Immature natural killer cell (primary cell): ENCODE measurements at regions not wholly inside any gene's neighbourhood (a gene's known extent, or its start where the extent isn't known, plus 50 kb on each side); places are given as distances from the start of the nearest gene placed in this dataset.
"Not testable (repeated sequence)": the region's sequence is repeated elsewhere in the genome, so short reads cannot be mapped to it uniquely, and the experiment has no call there.

Source experiments
- DNase-seq, 3 donors: peaks; one replicate each; pipeline ENCODE4 v3.0.0; 2022; ENCODE audit warnings: mixed read lengths in 1 of 3
- H3K27ac Mint-ChIP-seq, 6 donors: one replicate each; pipeline ENCODE4 v1.8.0; 2020; ENCODE audit warnings: mixed read lengths in 6 of 6, mild to moderate bottlenecking in 5 of 6, inconsistent platforms in 4 of 6, moderate library complexity in 3 of 6
- H3K27me3 Mint-ChIP-seq, 3 donors: one replicate each; pipeline ENCODE4 v1.8.0; 2020 to 2021; ENCODE audit warnings: low read depth in 3 of 3, mild to moderate bottlenecking in 3 of 3, mixed read lengths in 3 of 3, moderate library complexity in 3 of 3, inconsistent platforms in 1 of 3
- H3K36me3 Mint-ChIP-seq, 3 donors: one replicate each; pipeline ENCODE4 v1.8.0; 2020; ENCODE audit warnings: mixed read lengths in 3 of 3, inconsistent platforms in 2 of 3, mild to moderate bottlenecking in 2 of 3
- H3K4me1 Mint-ChIP-seq, 2 donors: one replicate each; pipeline ENCODE4 v1.8.0; 2020; ENCODE audit warnings: inconsistent platforms in 2 of 2, mild to moderate bottlenecking in 2 of 2, mixed read lengths in 2 of 2, moderate library complexity in 1 of 2
- H3K4me3 Mint-ChIP-seq, 5 donors: one replicate each; pipeline ENCODE4 v1.8.0; 2020; ENCODE audit warnings: mild to moderate bottlenecking in 5 of 5, mixed read lengths in 5 of 5, inconsistent platforms in 3 of 5, moderate library complexity in 3 of 5
- H3K9me3 Mint-ChIP-seq, 6 donors: one replicate each; pipeline ENCODE4 v1.8.0; 2020; ENCODE audit warnings: mild to moderate bottlenecking in 6 of 6, mixed read lengths in 6 of 6, inconsistent platforms in 4 of 6, moderate library complexity in 3 of 6

GRCh38 chr10:10044922-10045764 is 972.5 kb upstream of the CELF2 start:
- Mint-ChIP-seq H3K9me3 (peaks cover 0 to 21% (median 3%) of the 10 kb centered on the region in 6 donors), H3K4me3 (no peak overlapping the region), H3K27ac (no peak overlapping the region), H3K4me1 (no peaks in the 10 kb centered on the region), H3K27me3 (peaks cover 0 to 1% (median 0%) of the 10 kb centered on the region in 3 donors), H3K36me3 (no peaks in the 10 kb centered on the region)
- DNase-seq, result no peak

- H3K27me3 Mint-ChIP-seq, result peaks cover 0 to 1% (median 0%) of the 10 kb centered on the region in 3 donors
- H3K4me1 Mint-ChIP-seq, result no peaks in the 10 kb centered on the region
- no peaks in the 10 kb centered on the region for H3K36me3 Mint-ChIP-seq
- no peak overlapping the region for H3K4me3 Mint-ChIP-seq
- no peak overlapping the region for H3K27ac Mint-ChIP-seq
- H3K9me3 Mint-ChIP-seq, result peaks cover 0 to 22% (median 3%) of the 10 kb centered on the region in 6 donors
- DNase-seq, result no peak
These were observed 972.0 kb upstream of the CELF2 start for GRCh38 chr10:10045765-10046028.

GRCh38 chr10:10047426-10047825 is 970.2 kb upstream of the CELF2 start:
- no peak overlapping the region for H3K27ac Mint-ChIP-seq
- no peak for DNase-seq
- H3K4me1 Mint-ChIP-seq, result no peaks in the 10 kb centered on the region
- no peaks in the 10 kb centered on the region for H3K36me3 Mint-ChIP-seq
- peaks cover 0 to 1% (median 0%) of the 10 kb centered on the region in 3 donors for H3K27me3 Mint-ChIP-seq
- H3K4me3 Mint-ChIP-seq, result no peak overlapping the region
- peaks cover 0 to 27% (median 3%) of the 10 kb centered on the region in 6 donors for H3K9me3 Mint-ChIP-seq

GRCh38 chr10:10053051-10053450 is 964.6 kb upstream of the CELF2 start:
- Mint-ChIP-seq H3K4me3 (no peak overlapping the region), H3K9me3 (peaks cover 0 to 24% (median 4%) of the 10 kb centered on the region in 6 donors), H3K36me3 (no peaks in the 10 kb centered on the region), H3K27me3 (peaks cover 0 to 6% (median 1%) of the 10 kb centered on the region in 3 donors), H3K27ac (no peak overlapping the region), H3K4me1 (no peaks in the 10 kb centered on the region)
- DNase-seq, result no peak

GRCh38 chr10:10054466-10054865 is 963.2 kb upstream of the CELF2 start:
- DNase-seq, result no peak
- no peaks in the 10 kb centered on the region for H3K36me3 Mint-ChIP-seq
- no peak overlapping the region for H3K4me3 Mint-ChIP-seq
- no peaks in the 10 kb centered on the region for H3K4me1 Mint-ChIP-seq
- peaks cover 0 to 5% (median 1%) of the 10 kb centered on the region in 3 donors for H3K27me3 Mint-ChIP-seq
- H3K27ac Mint-ChIP-seq, result no peak overlapping the region
- peaks cover 0 to 14% (median 1%) of the 10 kb centered on the region in 6 donors for H3K9me3 Mint-ChIP-seq

- H3K36me3 Mint-ChIP-seq, result no peaks in the 10 kb centered on the region
- no peak overlapping the region for H3K4me3 Mint-ChIP-seq
- no peak for DNase-seq
- H3K4me1 Mint-ChIP-seq, result no peaks in the 10 kb centered on the region
- H3K9me3 Mint-ChIP-seq, result peaks cover 0 to 12% (median 4%) of the 10 kb centered on the region in 6 donors
- H3K27me3 Mint-ChIP-seq, result peaks cover 0 to 6% (median 1%) of the 10 kb centered on the region in 3 donors
- H3K27ac Mint-ChIP-seq, result no peak overlapping the region
These were observed 961.8 kb upstream of the CELF2 start for GRCh38 chr10:10055656-10056442.

- Mint-ChIP-seq H3K27me3 (peaks cover 0 to 6% (median 1%) of the 10 kb centered on the region in 3 donors), H3K4me1 (no peaks in the 10 kb centered on the region), H3K27ac (no peak overlapping the region), H3K9me3 (peaks cover 0 to 12% (median 4%) of the 10 kb centered on the region in 6 donors), H3K4me3 (no peak overlapping the region), H3K36me3 (no peaks in the 10 kb centered on the region)
- no peak for DNase-seq
These were observed 960.7 kb upstream of the CELF2 start for GRCh38 chr10:10056961-10057360.

- no peak overlapping the region for H3K27ac Mint-ChIP-seq
- no peak overlapping the region for H3K4me3 Mint-ChIP-seq
- H3K4me1 Mint-ChIP-seq, result no peaks in the 10 kb centered on the region
- no peaks in the 10 kb centered on the region for H3K36me3 Mint-ChIP-seq
- H3K9me3 Mint-ChIP-seq, result peaks cover 0 to 3% (median under 1%) of the 10 kb centered on the region in 6 donors
- no peak for DNase-seq
- peaks cover 0 to 2% (median 0%) of the 10 kb centered on the region in 3 donors for H3K27me3 Mint-ChIP-seq
These were observed 950.0 kb upstream of the CELF2 start for GRCh38 chr10:10067644-10068043.

GRCh38 chr10:10074847-10075246 is 942.8 kb upstream of the CELF2 start:
- not testable (repeated sequence) for H3K27ac Mint-ChIP-seq, DNase-seq, H3K4me3 Mint-ChIP-seq, H3K27me3 Mint-ChIP-seq, H3K4me1 Mint-ChIP-seq, H3K36me3 Mint-ChIP-seq, H3K9me3 Mint-ChIP-seq

GRCh38 chr10:10078446-10078845 is 939.2 kb upstream of the CELF2 start:
- Mint-ChIP-seq H3K4me1 (no peaks in the 10 kb centered on the region), H3K4me3 (no peak overlapping the region), H3K9me3 (peaks cover 0 to 22% (median 6%) of the 10 kb centered on the region in 6 donors), H3K27ac (no peak overlapping the region), H3K27me3 (no peaks in the 10 kb centered on the region), H3K36me3 (no peaks in the 10 kb centered on the region)
- DNase-seq, result no peak

GRCh38 chr10:10092581-10092980 is 925.1 kb upstream of the CELF2 start:
- no peaks in the 10 kb centered on the region for H3K27me3 Mint-ChIP-seq
- peaks cover 0 to 9% (median 0%) of the 10 kb centered on the region in 6 donors for H3K9me3 Mint-ChIP-seq
- H3K4me1 Mint-ChIP-seq, result no peaks in the 10 kb centered on the region
- H3K36me3 Mint-ChIP-seq, result no peaks in the 10 kb centered on the region
- no peak overlapping the region for H3K4me3 Mint-ChIP-seq
- H3K27ac Mint-ChIP-seq, result no peak overlapping the region
- DNase-seq, result no peak

- no peak for DNase-seq
- no peaks in the 10 kb centered on the region for H3K4me1 Mint-ChIP-seq
- H3K4me3 Mint-ChIP-seq, result no peak overlapping the region
- H3K9me3 Mint-ChIP-seq, result peaks cover 0 to 9% (median 0%) of the 10 kb centered on the region in 6 donors
- no peaks in the 10 kb centered on the region for H3K36me3 Mint-ChIP-seq
- H3K27ac Mint-ChIP-seq, result no peak overlapping the region
- no peaks in the 10 kb centered on the region for H3K27me3 Mint-ChIP-seq
These were observed 924.7 kb upstream of the CELF2 start for GRCh38 chr10:10093021-10093420.

GRCh38 chr10:10094691-10095090 is 923.0 kb upstream of the CELF2 start:
- Mint-ChIP-seq H3K27ac (no peak overlapping the region), H3K4me1 (no peaks in the 10 kb centered on the region), H3K36me3 (no peaks in the 10 kb centered on the region), H3K9me3 (peaks cover 0 to 9% (median 0%) of the 10 kb centered on the region in 6 donors), H3K4me3 (no peak overlapping the region), H3K27me3 (no peaks in the 10 kb centered on the region)
- DNase-seq, result no peak

- Mint-ChIP-seq H3K27me3 (no peaks in the 10 kb centered on the region), H3K27ac (no peak overlapping the region), H3K36me3 (no peaks in the 10 kb centered on the region), H3K9me3 (peaks cover 0 to 9% (median 2%) of the 10 kb centered on the region in 6 donors), H3K4me1 (no peaks in the 10 kb centered on the region), H3K4me3 (no peak overlapping the region)
- DNase-seq, result no peak
These were observed 921.4 kb upstream of the CELF2 start for GRCh38 chr10:10096296-10096695.
